ENCODE measurements at regions not wholly inside any gene's neighbourhood (a gene's known extent, or its start where the extent isn't known, plus 50 kb on each side); places are given as distances from the start of the nearest gene placed in this dataset.

GRCh38 chr11:42344204-42344792 lies 884.8 kb upstream of the LRRC4C start:
- no peak overlapping the region for H3K27ac ChIP-seq (ENCODE audit: low read length)
- no peaks in the 10 kb centered on the region for H4K20me1 ChIP-seq (ENCODE audit: insufficient read depth, low read length)
- no peaks in the 10 kb centered on the region for H3K79me2 ChIP-seq (ENCODE audit: low read length)
- H2AFZ ChIP-seq (ENCODE audit: low read length) = no peak overlapping the region
- TF ChIP-seq, protein P1, sequence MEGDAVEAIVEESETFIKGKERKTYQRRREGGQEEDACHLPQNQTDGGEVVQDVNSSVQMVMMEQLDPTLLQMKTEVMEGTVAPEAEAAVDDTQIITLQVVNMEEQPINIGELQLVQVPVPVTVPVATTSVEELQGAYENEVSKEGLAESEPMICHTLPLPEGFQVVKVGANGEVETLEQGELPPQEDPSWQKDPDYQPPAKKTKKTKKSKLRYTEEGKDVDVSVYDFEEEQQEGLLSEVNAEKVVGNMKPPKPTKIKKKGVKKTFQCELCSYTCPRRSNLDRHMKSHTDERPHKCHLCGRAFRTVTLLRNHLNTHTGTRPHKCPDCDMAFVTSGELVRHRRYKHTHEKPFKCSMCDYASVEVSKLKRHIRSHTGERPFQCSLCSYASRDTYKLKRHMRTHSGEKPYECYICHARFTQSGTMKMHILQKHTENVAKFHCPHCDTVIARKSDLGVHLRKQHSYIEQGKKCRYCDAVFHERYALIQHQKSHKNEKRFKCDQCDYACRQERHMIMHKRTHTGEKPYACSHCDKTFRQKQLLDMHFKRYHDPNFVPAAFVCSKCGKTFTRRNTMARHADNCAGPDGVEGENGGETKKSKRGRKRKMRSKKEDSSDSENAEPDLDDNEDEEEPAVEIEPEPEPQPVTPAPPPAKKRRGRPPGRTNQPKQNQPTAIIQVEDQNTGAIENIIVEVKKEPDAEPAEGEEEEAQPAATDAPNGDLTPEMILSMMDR (IDR thresholded peaks at IDR 0.05; ENCODE audit: low read length) = no peak
- TF ChIP-seq EZH2 (optimal IDR thresholded peaks at IDR 0.05; ENCODE audit: low read depth, low read length) (no peak), EZH2phosphoT487 (IDR thresholded peaks at IDR 0.05; ENCODE audit: low read length) (no peak)
- H3K9me3 ChIP-seq (replicated peaks; ENCODE audit: insufficient read depth, low read length) = no peaks in the 10 kb centered on the region
- H3K4me1 ChIP-seq (ENCODE audit: low read length) = no peaks in the 10 kb centered on the region
- no peak overlapping the region for H3K4me3 ChIP-seq (ENCODE audit: low read length)
- H3K9me2 ChIP-seq (replicated peaks; ENCODE audit: insufficient read depth, low read length) = no peaks in the 10 kb centered on the region
- no peak overlapping the region for H3K9ac ChIP-seq (ENCODE audit: low read length)
- no peaks in the 10 kb centered on the region for H3F3A ChIP-seq (ENCODE audit: insufficient read depth, low read length)
- no peaks in the 10 kb centered on the region for H3K27me3 ChIP-seq (replicated peaks; ENCODE audit: insufficient read depth, low read length)
- H3K36me3 ChIP-seq (replicated peaks; ENCODE audit: insufficient read depth, low read length) = no peaks in the 10 kb centered on the region
- no peak overlapping the region for H3K4me2 ChIP-seq (ENCODE audit: low read depth, low read length)
- no peak for DNase-seq

GRCh38 chr11:42345933-42346332 lies 886.5 kb upstream of the LRRC4C start:
- H3K79me2 ChIP-seq (ENCODE audit: low read length) = no peaks in the 10 kb centered on the region
- no peaks in the 10 kb centered on the region for H3K4me1 ChIP-seq (ENCODE audit: low read length)
- H3K27me3 ChIP-seq (replicated peaks; ENCODE audit: insufficient read depth, low read length) = no peaks in the 10 kb centered on the region
- H3K4me2 ChIP-seq (ENCODE audit: low read depth, low read length) = no peak overlapping the region
- no peak overlapping the region for H3K4me3 ChIP-seq (ENCODE audit: low read length)
- no peak for DNase-seq
- H3K27ac ChIP-seq (ENCODE audit: low read length) = no peak overlapping the region
- H3K36me3 ChIP-seq (replicated peaks; ENCODE audit: insufficient read depth, low read length) = no peaks in the 10 kb centered on the region
- H2AFZ ChIP-seq (ENCODE audit: low read length) = no peak overlapping the region
- H4K20me1 ChIP-seq (ENCODE audit: insufficient read depth, low read length) = no peaks in the 10 kb centered on the region
- TF ChIP-seq EZH2phosphoT487 (IDR thresholded peaks at IDR 0.05; ENCODE audit: low read length) (no peak), EZH2 (optimal IDR thresholded peaks at IDR 0.05; ENCODE audit: low read depth, low read length) (no peak)
- TF ChIP-seq, protein P1 (IDR thresholded peaks at IDR 0.05; ENCODE audit: low read length) = no peak
- no peaks in the 10 kb centered on the region for H3K9me3 ChIP-seq (replicated peaks; ENCODE audit: insufficient read depth, low read length)
- H3K9me2 ChIP-seq (replicated peaks; ENCODE audit: insufficient read depth, low read length) = no peaks in the 10 kb centered on the region
- H3F3A ChIP-seq (ENCODE audit: insufficient read depth, low read length) = no peaks in the 10 kb centered on the region
- H3K9ac ChIP-seq (ENCODE audit: low read length) = no peak overlapping the region

DNA sequence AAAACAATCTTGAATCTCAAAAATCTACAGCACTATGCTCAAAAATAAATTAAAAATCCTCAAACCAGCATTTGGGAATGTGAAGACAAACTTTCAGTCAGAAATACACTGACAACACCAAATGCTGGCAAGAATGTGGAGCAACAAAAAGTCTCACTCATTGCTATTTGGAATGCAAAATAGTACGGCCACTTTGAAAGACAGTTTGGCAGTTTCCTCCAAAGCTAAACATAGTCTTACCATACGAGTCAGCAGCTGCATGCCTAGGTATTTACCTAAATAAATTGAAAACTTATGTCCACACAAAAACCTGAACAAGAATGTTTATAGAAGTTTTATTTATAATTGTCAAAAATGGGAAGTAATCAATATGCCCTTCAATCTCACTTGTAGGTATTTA lies 904.2 kb upstream of the LRRC4C start:
- Histone ChIP-seq H4K20me1 (ENCODE audit: insufficient read depth, low read length) (no peaks in the 10 kb centered on the region), H3K4me2 (ENCODE audit: low read depth, low read length) (no peak overlapping the region), H3K9me2 (replicated peaks; ENCODE audit: insufficient read depth, low read length) (no peaks in the 10 kb centered on the region), H2AFZ (ENCODE audit: low read length) (no peak overlapping the region), H3K27me3 (replicated peaks; ENCODE audit: insufficient read depth, low read length) (no peaks in the 10 kb centered on the region), H3K4me3 (ENCODE audit: low read length) (no peak overlapping the region), H3K27ac (ENCODE audit: low read length) (no peak overlapping the region), H3K4me1 (ENCODE audit: low read length) (no peaks in the 10 kb centered on the region), H3K9ac (ENCODE audit: low read length) (no peak overlapping the region), H3K79me2 (ENCODE audit: low read length) (no peaks in the 10 kb centered on the region), H3K9me3 (replicated peaks; ENCODE audit: insufficient read depth, low read length) (no peaks in the 10 kb centered on the region), H3F3A (ENCODE audit: insufficient read depth, low read length) (no peaks in the 10 kb centered on the region), H3K36me3 (replicated peaks; ENCODE audit: insufficient read depth, low read length) (no peaks in the 10 kb centered on the region)
- no peak for DNase-seq
- TF ChIP-seq, protein P1 (IDR thresholded peaks at IDR 0.05; ENCODE audit: low read length) = no peak
- no peak for TF ChIP-seq EZH2phosphoT487 (IDR thresholded peaks at IDR 0.05; ENCODE audit: low read length)

All from MM.1S (cell line).